GM18870 (cell line): ENCODE measurements at regions not wholly inside any gene's neighbourhood (a gene's known extent, or its start where the extent isn't known, plus 50 kb on each side); places are given as distances from the start of the nearest gene placed in this dataset.
"Not testable (repeated sequence)": the region's sequence is repeated elsewhere in the genome, so short reads cannot be mapped to it uniquely, and the experiment has no call there.

Experiments
- ATAC-seq: cut with Tn5 transposase; IDR thresholded peaks from one replicate; pipeline ENCODE4 v1.9.1; 2021; ENCODE audit warnings: moderate library complexity; ENCODE audit not compliant: unreplicated experiment

- no peak for ATAC-seq
Measured at GRCh38 chr1:230493264-230493663, 67.1 kb upstream of the PGBD5 start.

- no peak for ATAC-seq
Measured at GRCh38 chr1:230490436-230490835, 64.3 kb upstream of the PGBD5 start.

GRCh38 chr1:230487773-230488428 lies 61.8 kb upstream of the PGBD5 start:
- no peak for ATAC-seq

GRCh38 chr1:230476622-230477003 lies 50.5 kb upstream of the PGBD5 start:
- no peak for ATAC-seq

- not testable (repeated sequence) for ATAC-seq
Measured at GRCh38 chr1:230475856-230476621, 49.9 kb upstream of the PGBD5 start.
